Type B pancreatic cell (in vitro differentiated cells): ENCODE measurements at regions not wholly inside any gene's neighbourhood (a gene's known extent, or its start where the extent isn't known, plus 50 kb on each side); places are given as distances from the start of the nearest gene placed in this dataset.
A peak's percentile ranks its signal among the peaks of the same experiment; 100 is the strongest.

ENCODE experiments used
- DNase-seq: peaks from one replicate; pipeline ENCODE4 v3.0.0; 2021; ENCODE audit warnings: mixed read lengths; ENCODE audit not compliant: unreplicated experiment; ENCODE audit errors: extremely low spot score
- H3K27ac Mint-ChIP-seq: 2 replicates; pipeline ENCODE4 v1.8.0; 2021; ENCODE audit warnings: mild to moderate bottlenecking, mixed read lengths
- H3K27me3 Mint-ChIP-seq: 2 replicates; pipeline ENCODE4 v1.8.0; 2021; ENCODE audit warnings: mixed read lengths
- H3K36me3 Mint-ChIP-seq: 2 replicates; pipeline ENCODE4 v1.8.0; 2021; ENCODE audit warnings: mixed read lengths
- H3K4me1 Mint-ChIP-seq: one replicate; pipeline ENCODE4 v1.8.0; 2021; ENCODE audit warnings: mixed read lengths; ENCODE audit not compliant: unreplicated experiment
- H3K4me3 Mint-ChIP-seq: 2 replicates; pipeline ENCODE4 v1.8.0; 2021; ENCODE audit warnings: mild to moderate bottlenecking, mixed read lengths
- H3K9me3 Mint-ChIP-seq: 2 replicates; pipeline ENCODE4 v1.8.0; 2021; ENCODE audit warnings: mixed read lengths
- TF ChIP-seq, protein P1 (sequence below): fragments of 200-600 bp; sonication (generic); conservative IDR thresholded peaks from 2 replicates; pipeline ENCODE4 v1.5.0; 2021; ENCODE audit warnings: antibody characterized with exemption, mild to moderate bottlenecking

DNA sequence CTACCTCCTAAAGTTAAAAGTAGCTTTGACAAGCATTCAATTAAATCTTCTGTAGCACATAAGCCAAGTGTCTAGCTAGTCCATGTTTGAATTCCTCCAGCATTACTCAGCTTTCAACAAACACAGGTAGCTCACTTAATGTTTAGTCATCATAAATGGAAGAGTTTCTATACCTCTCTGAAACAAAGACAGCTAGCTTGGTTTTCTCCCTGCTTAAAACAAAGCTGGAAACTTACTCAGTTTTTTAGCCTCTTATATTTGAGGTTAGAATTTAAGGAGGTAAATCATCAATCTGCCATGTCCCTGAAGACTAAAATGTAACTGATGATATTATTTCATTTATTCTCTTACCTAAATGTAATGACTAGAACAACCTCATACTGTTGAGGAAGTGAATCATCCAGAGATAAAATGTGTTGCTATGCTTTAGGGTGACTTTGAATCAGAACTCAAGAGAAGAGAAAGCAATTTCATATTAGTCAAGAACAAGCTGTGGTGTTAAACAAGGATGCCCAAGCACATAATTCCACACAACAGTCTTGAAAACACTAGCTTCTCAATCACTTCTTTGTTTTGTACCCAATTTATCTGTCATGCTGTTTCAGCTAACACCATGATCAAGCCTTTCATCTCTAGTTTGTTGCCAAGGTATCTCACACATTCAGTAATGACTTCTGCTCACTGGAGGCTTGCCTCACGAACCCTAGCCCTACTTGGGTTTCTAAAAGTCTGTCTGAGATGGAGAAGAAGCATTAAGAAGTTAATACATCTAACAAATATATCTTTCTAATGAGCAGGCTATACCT is 251.9 kb downstream of the EPM2A start:
- Mint-ChIP-seq H3K27ac (peak overlapping the region; percentile 54), H3K4me1 (peaks cover 11% of the 10 kb centered on the region), H3K27me3 (no peaks in the 10 kb centered on the region), H3K4me3 (no peak overlapping the region), H3K9me3 (no peaks in the 10 kb centered on the region), H3K36me3 (no peaks in the 10 kb centered on the region)
- DNase-seq: no peak
- TF ChIP-seq, protein P1, sequence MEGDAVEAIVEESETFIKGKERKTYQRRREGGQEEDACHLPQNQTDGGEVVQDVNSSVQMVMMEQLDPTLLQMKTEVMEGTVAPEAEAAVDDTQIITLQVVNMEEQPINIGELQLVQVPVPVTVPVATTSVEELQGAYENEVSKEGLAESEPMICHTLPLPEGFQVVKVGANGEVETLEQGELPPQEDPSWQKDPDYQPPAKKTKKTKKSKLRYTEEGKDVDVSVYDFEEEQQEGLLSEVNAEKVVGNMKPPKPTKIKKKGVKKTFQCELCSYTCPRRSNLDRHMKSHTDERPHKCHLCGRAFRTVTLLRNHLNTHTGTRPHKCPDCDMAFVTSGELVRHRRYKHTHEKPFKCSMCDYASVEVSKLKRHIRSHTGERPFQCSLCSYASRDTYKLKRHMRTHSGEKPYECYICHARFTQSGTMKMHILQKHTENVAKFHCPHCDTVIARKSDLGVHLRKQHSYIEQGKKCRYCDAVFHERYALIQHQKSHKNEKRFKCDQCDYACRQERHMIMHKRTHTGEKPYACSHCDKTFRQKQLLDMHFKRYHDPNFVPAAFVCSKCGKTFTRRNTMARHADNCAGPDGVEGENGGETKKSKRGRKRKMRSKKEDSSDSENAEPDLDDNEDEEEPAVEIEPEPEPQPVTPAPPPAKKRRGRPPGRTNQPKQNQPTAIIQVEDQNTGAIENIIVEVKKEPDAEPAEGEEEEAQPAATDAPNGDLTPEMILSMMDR: no peak

DNA sequence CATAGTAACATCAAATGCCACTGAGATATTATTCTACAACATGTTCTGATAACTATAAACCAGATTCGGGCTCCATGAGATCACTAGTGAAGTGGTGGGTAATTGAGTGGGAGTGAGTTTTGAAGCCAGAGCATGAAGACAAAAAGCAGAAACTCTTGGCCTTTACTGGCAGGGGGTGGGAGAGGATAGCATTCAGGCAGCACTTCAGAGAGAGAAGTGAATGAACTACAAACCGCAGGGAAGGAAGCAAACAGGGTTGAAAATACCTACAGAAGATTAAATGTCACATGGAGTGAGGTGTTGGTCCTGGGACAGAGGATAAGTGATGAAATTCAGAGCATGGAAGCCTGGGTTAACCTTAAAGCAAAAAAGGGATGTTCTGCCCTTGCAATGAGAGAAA is 250.0 kb downstream of the EPM2A start:
- Mint-ChIP-seq H3K9me3 (no peaks in the 10 kb centered on the region), H3K36me3 (no peaks in the 10 kb centered on the region), H3K4me1 (peaks cover 11% of the 10 kb centered on the region), H3K27me3 (no peaks in the 10 kb centered on the region), H3K4me3 (no peak overlapping the region), H3K27ac (no peak overlapping the region)
- TF ChIP-seq, protein P1: no peak
- no peak for DNase-seq

DNA sequence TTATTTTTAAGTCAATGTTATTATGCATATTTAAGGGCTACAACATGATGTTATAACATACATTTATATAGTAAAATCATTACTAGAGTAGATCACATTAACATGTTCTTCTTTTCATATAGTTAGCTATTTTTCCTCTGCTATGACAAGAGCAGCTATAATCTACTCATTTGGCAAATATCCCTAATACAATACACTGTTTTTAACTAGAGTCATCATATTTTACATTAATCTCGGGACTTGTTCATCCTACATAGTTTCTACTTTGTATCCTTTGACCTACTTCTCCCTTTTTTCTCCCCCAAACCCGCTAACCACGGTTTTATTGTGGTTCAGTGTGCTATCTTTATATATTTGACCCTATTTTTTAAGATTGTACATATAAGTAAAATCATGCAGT is 249.0 kb downstream of the EPM2A start:
- peaks cover 11% of the 10 kb centered on the region for H3K4me1 Mint-ChIP-seq
- no peaks in the 10 kb centered on the region for H3K36me3 Mint-ChIP-seq
- H3K27ac Mint-ChIP-seq: no peak overlapping the region
- H3K27me3 Mint-ChIP-seq: no peaks in the 10 kb centered on the region
- H3K9me3 Mint-ChIP-seq: no peaks in the 10 kb centered on the region
- TF ChIP-seq, protein P1: no peak
- no peak overlapping the region for H3K4me3 Mint-ChIP-seq
- no peak for DNase-seq

DNA sequence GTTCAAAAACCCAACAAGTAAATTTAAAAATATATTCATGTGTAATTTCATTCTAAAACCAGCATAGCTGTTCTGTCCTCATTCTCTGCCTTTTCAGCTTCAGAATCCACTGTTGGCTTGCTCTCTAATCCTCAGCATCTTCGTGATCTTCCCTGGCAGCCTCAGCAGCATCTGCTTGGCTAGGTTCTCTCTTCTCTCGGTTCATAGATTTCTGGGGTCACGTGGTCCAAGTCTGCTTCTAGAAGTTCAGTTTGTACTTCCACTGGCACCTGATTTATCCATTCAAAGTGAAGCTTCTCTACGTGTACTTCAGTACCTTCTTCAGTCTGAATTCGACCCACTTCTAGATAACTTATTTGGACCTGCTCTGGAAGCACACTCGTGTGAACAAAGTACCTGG is 245.7 kb downstream of the EPM2A start:
- no peaks in the 10 kb centered on the region for H3K9me3 Mint-ChIP-seq
- no peak overlapping the region for H3K4me3 Mint-ChIP-seq
- no peaks in the 10 kb centered on the region for H3K36me3 Mint-ChIP-seq
- TF ChIP-seq, protein P1: no peak
- no peak for DNase-seq
- peaks cover 6% of the 10 kb centered on the region for H3K27me3 Mint-ChIP-seq
- no peaks in the 10 kb centered on the region for H3K4me1 Mint-ChIP-seq
- no peak overlapping the region for H3K27ac Mint-ChIP-seq

DNA sequence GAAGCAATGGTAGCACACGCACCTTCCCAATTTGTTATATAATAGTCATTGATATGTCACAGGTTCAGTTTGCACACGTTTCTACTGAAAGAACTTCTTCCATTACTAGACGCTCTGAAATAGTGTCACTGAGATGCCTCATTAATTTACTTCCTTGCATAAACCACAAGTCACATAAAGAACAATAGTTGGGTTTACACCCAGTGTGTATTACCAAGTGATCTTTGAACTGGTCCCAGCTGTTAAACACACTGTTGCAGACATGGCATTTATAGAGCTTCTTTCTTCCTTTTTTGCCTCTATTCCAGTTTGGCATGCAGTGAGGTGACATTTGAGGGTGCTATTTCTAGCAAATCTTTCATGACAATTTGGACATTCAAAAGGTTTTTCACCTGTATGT is 245.3 kb downstream of the EPM2A start:
- TF ChIP-seq, protein P1: no peak
- no peaks in the 10 kb centered on the region for H3K36me3 Mint-ChIP-seq
- DNase-seq: no peak
- H3K4me3 Mint-ChIP-seq: no peak overlapping the region
- H3K27ac Mint-ChIP-seq: no peak overlapping the region
- H3K4me1 Mint-ChIP-seq: no peaks in the 10 kb centered on the region
- H3K27me3 Mint-ChIP-seq: peaks cover 6% of the 10 kb centered on the region
- no peaks in the 10 kb centered on the region for H3K9me3 Mint-ChIP-seq
